Neural cell (in vitro differentiated cells): ENCODE measurements at regions not wholly inside any gene's neighbourhood (a gene's known extent, or its start where the extent isn't known, plus 50 kb on each side); places are given as distances from the start of the nearest gene placed in this dataset.
"Not testable (repeated sequence)": the region's sequence is repeated elsewhere in the genome, so short reads cannot be mapped to it uniquely, and the experiment has no call there.

Experiments used
- EP300 ChIP-seq: fragments of 450-650 bp; conservative IDR thresholded peaks from 2 replicates; pipeline ENCODE4 v1.6.1; 2014; ENCODE audit warnings: antibody characterized with exemption, mild to moderate bottlenecking, moderate library complexity; ENCODE audit not compliant: poor library complexity, severe bottlenecking
- EZH2 ChIP-seq: fragments of 200-600, 300-800 bp; shearing (Covaris generic), sonication (generic); IDR thresholded peaks from 2 replicates; pipeline ENCODE4 v1.6.1; 2014; ENCODE audit warnings: antibody characterized with exemption, low read length, borderline replicate concordance, mild to moderate bottlenecking; ENCODE audit not compliant: insufficient read depth, poor library complexity, severe bottlenecking
- POLR2AphosphoS5 ChIP-seq: IDR thresholded peaks from 2 replicates; pipeline ENCODE4 v1.6.1; 2012
- RAD21 ChIP-seq: fragments of 450-650 bp; conservative IDR thresholded peaks from 2 replicates; pipeline ENCODE4 v1.6.1; 2014; ENCODE audit warnings: antibody characterized with exemption, mild to moderate bottlenecking, moderate library complexity
- TF ChIP-seq, protein P1 (sequence below): fragments of 450-650 bp; IDR thresholded peaks from 2 replicates; pipeline ENCODE4 v1.5.1; 2014; ENCODE audit warnings: antibody characterized with exemption, mild to moderate bottlenecking, moderate library complexity; ENCODE audit not compliant: poor library complexity, severe bottlenecking
- TF ChIP-seq, protein P2 (sequence below): IDR thresholded peaks from 2 replicates; pipeline ENCODE4 v1.6.1; 2012; ENCODE audit warnings: borderline replicate concordance

DNA sequence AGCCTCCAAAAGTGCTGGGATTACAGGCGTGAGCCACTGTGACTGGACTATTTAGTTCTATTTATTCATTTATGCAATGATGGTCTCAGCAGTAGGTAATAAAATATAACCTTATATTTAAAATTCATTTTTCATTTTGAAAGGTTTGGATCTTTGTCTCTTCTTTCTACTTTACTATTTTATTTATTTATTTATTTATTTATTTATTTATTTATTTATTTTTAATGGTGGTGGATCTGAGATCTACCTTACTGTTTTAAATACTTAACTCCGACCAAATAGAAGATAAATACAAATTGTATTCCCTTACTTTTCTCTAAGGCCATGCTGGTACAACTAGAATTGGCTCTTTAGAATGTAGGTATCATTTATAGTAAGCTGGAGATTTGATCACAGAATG is 159.9 kb upstream of the NBPF19 start:
- not testable (repeated sequence) for TF ChIP-seq POLR2AphosphoS5, RAD21, EP300, EZH2
- TF ChIP-seq, protein P1, sequence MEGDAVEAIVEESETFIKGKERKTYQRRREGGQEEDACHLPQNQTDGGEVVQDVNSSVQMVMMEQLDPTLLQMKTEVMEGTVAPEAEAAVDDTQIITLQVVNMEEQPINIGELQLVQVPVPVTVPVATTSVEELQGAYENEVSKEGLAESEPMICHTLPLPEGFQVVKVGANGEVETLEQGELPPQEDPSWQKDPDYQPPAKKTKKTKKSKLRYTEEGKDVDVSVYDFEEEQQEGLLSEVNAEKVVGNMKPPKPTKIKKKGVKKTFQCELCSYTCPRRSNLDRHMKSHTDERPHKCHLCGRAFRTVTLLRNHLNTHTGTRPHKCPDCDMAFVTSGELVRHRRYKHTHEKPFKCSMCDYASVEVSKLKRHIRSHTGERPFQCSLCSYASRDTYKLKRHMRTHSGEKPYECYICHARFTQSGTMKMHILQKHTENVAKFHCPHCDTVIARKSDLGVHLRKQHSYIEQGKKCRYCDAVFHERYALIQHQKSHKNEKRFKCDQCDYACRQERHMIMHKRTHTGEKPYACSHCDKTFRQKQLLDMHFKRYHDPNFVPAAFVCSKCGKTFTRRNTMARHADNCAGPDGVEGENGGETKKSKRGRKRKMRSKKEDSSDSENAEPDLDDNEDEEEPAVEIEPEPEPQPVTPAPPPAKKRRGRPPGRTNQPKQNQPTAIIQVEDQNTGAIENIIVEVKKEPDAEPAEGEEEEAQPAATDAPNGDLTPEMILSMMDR = not testable (repeated sequence)
- TF ChIP-seq, protein P2, sequence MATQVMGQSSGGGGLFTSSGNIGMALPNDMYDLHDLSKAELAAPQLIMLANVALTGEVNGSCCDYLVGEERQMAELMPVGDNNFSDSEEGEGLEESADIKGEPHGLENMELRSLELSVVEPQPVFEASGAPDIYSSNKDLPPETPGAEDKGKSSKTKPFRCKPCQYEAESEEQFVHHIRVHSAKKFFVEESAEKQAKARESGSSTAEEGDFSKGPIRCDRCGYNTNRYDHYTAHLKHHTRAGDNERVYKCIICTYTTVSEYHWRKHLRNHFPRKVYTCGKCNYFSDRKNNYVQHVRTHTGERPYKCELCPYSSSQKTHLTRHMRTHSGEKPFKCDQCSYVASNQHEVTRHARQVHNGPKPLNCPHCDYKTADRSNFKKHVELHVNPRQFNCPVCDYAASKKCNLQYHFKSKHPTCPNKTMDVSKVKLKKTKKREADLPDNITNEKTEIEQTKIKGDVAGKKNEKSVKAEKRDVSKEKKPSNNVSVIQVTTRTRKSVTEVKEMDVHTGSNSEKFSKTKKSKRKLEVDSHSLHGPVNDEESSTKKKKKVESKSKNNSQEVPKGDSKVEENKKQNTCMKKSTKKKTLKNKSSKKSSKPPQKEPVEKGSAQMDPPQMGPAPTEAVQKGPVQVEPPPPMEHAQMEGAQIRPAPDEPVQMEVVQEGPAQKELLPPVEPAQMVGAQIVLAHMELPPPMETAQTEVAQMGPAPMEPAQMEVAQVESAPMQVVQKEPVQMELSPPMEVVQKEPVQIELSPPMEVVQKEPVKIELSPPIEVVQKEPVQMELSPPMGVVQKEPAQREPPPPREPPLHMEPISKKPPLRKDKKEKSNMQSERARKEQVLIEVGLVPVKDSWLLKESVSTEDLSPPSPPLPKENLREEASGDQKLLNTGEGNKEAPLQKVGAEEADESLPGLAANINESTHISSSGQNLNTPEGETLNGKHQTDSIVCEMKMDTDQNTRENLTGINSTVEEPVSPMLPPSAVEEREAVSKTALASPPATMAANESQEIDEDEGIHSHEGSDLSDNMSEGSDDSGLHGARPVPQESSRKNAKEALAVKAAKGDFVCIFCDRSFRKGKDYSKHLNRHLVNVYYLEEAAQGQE = not testable (repeated sequence)
